ENCODE measurements at regions not wholly inside any gene's neighbourhood (a gene's known extent, or its start where the extent isn't known, plus 50 kb on each side); places are given as distances from the start of the nearest gene placed in this dataset.

GRCh38 chr13:109479534-109479933, 306.8 kb downstream of the IRS2 start:
- CTCF ChIA-PET, result no interaction called here
- Mint-ChIP-seq H3K4me1 (ENCODE audit: low read depth) (no peaks in the 10 kb centered on the region), H3K27ac (no peak overlapping the region), H3K4me3 (no peak overlapping the region), H3K27me3 (peaks cover 4% of the 10 kb centered on the region), H3K36me3 (ENCODE audit: low read depth) (no peaks in the 10 kb centered on the region), H3K9me3 (no peaks in the 10 kb centered on the region)
- Histone ChIP-seq H3K27me3 (ENCODE audit: control insufficient read depth in 1 of 2, insufficient read depth in 2 of 2, low read length in 2 of 2) (no peaks in the 10 kb centered on the region), H3K27ac (ENCODE audit: low read depth in 1 of 2, low read length in 2 of 2) (no peak overlapping the region), H3K9me3 (ENCODE audit: control insufficient read depth in 1 of 2, insufficient read depth in 1 of 2, low read length in 2 of 2) (no peaks in the 10 kb centered on the region), H3K4me3 (ENCODE audit: low read length) (no peak overlapping the region), H3K36me3 (ENCODE audit: insufficient read depth, low read length) (no peaks in the 10 kb centered on the region), H3K4me1 (ENCODE audit: insufficient read depth, low read length) (no peaks in the 10 kb centered on the region)
- POLR2A ChIA-PET, result no interaction called here
- intact Hi-C loops (cut with DNase I, micrococcal nuclease), result no loop called here
- ATAC-seq (ENCODE audit: poor library complexity) (no peak), DNase-seq (no peak)
- no peak for TF ChIP-seq CTCF (IDR thresholded peaks at IDR 0.05)

GRCh38 chr13:109476001-109476400, 310.4 kb downstream of the IRS2 start:
- no peak for DNase-seq
- no peaks in the 10 kb centered on the region for H3K9me3 Mint-ChIP-seq
- no peak overlapping the region for H3K4me3 ChIP-seq (ENCODE audit: low read length)
- no peak for ATAC-seq (ENCODE audit: poor library complexity)
- H3K27ac Mint-ChIP-seq, result no peak overlapping the region
- no peak overlapping the region for H3K4me3 Mint-ChIP-seq
- no peak for TF ChIP-seq CTCF (IDR thresholded peaks at IDR 0.05)
- H3K9me3 ChIP-seq (ENCODE audit: control insufficient read depth in 1 of 2, insufficient read depth in 1 of 2, low read length in 2 of 2), result no peaks in the 10 kb centered on the region
- POLR2A ChIA-PET, result no interaction called here
- no peaks in the 10 kb centered on the region for H3K36me3 Mint-ChIP-seq (ENCODE audit: low read depth)
- no peaks in the 10 kb centered on the region for H3K4me1 ChIP-seq (ENCODE audit: insufficient read depth, low read length)
- no peaks in the 10 kb centered on the region for H3K36me3 ChIP-seq (ENCODE audit: insufficient read depth, low read length)
- no peaks in the 10 kb centered on the region for H3K27me3 ChIP-seq (ENCODE audit: control insufficient read depth in 1 of 2, insufficient read depth in 2 of 2, low read length in 2 of 2)
- peaks cover 4% of the 10 kb centered on the region for H3K27me3 Mint-ChIP-seq
- no peaks in the 10 kb centered on the region for H3K4me1 Mint-ChIP-seq (ENCODE audit: low read depth)
- H3K27ac ChIP-seq (ENCODE audit: low read depth in 1 of 2, low read length in 2 of 2), result no peak overlapping the region
- intact Hi-C loops (cut with DNase I, micrococcal nuclease), result no loop called here
- CTCF ChIA-PET, result no interaction called here

- Histone ChIP-seq H3K27me3 (ENCODE audit: control insufficient read depth in 1 of 2, insufficient read depth in 2 of 2, low read length in 2 of 2) (no peaks in the 10 kb centered on the region), H3K36me3 (ENCODE audit: insufficient read depth, low read length) (no peaks in the 10 kb centered on the region), H3K27ac (ENCODE audit: low read depth in 1 of 2, low read length in 2 of 2) (no peak overlapping the region), H3K9me3 (ENCODE audit: control insufficient read depth in 1 of 2, insufficient read depth in 1 of 2, low read length in 2 of 2) (peaks cover 0 to 2% of the 10 kb centered on the region in 2 experiments), H3K4me3 (ENCODE audit: low read length) (no peak overlapping the region), H3K4me1 (ENCODE audit: insufficient read depth, low read length) (no peaks in the 10 kb centered on the region)
- peaks cover 4% of the 10 kb centered on the region for H3K9me3 Mint-ChIP-seq
- H3K36me3 Mint-ChIP-seq (ENCODE audit: low read depth), result no peaks in the 10 kb centered on the region
- H3K27ac Mint-ChIP-seq, result no peak overlapping the region
- no peak overlapping the region for H3K4me3 Mint-ChIP-seq
- ChIA-PET POLR2A (no interaction called here), CTCF (no interaction called here)
- intact Hi-C loops (cut with DNase I, micrococcal nuclease), result no loop called here
- H3K27me3 Mint-ChIP-seq, result peaks cover 8% of the 10 kb centered on the region
- no peak for TF ChIP-seq CTCF (IDR thresholded peaks at IDR 0.05)
- no peaks in the 10 kb centered on the region for H3K4me1 Mint-ChIP-seq (ENCODE audit: low read depth)
- ATAC-seq (ENCODE audit: poor library complexity), result no peak
- no peak for DNase-seq
Measured at GRCh38 chr13:109468123-109468522, 318.3 kb downstream of the IRS2 start.

Data from CD4-positive, alpha-beta T cell (primary cell).